Kidney (tissue), 13 donors: ENCODE measurements at regions not wholly inside any gene's neighbourhood (a gene's known extent, or its start where the extent isn't known, plus 50 kb on each side); places are given as distances from the start of the nearest gene placed in this dataset.

Experiments used
- DNase-seq, 5 donors: peaks; one replicate each; pipeline ENCODE4 v3.0.0-alpha.2; 2013 to 2020
- FAIRE-seq: peaks from 2 replicates; lab custom pipeline; 2012; peaks lifted over from hg19 to GRCh38; lab: Jason Lieb, UNC
- H3K27ac ChIP-seq, 2 donors: one replicate each; pipeline ENCODE4 v1.7.0; 2013; ENCODE audit warnings: low read depth in 2 of 2, low read length in 2 of 2, inconsistent platforms in 1 of 2
- H3K27me3 ChIP-seq: one replicate; pipeline ENCODE4 v1.7.1; 2013; ENCODE audit warnings: low read length, inconsistent platforms; ENCODE audit not compliant: control insufficient read depth, insufficient read depth
- H3K36me3 ChIP-seq, 3 donors: one replicate each; pipeline versions ENCODE4 v1.7.0 to v1.7.1; 2013; ENCODE audit warnings: low read length in 3 of 3, control low read depth in 1 of 3, inconsistent platforms in 1 of 3; ENCODE audit not compliant: insufficient read depth in 3 of 3, control insufficient read depth in 2 of 3
- H3K4me1 ChIP-seq, 3 donors: one replicate each; pipeline versions ENCODE4 v1.7.0 to v1.7.1; 2013; ENCODE audit warnings: low read length in 3 of 3, inconsistent platforms in 1 of 3, low read depth in 1 of 3; ENCODE audit not compliant: control insufficient read depth in 2 of 3, insufficient read depth in 2 of 3
- H3K4me3 ChIP-seq, 3 donors: one replicate each; pipeline versions ENCODE4 v1.7.0 to v1.8.1; 2013; ENCODE audit warnings: low read length in 3 of 3, control low read depth in 1 of 3, inconsistent platforms in 1 of 3
- H3K9ac ChIP-seq, 3 donors: one replicate each; pipeline versions ENCODE4 v1.7.0 to v1.7.1; 2013; ENCODE audit warnings: low read length in 3 of 3, control low read depth in 1 of 3, inconsistent platforms in 1 of 3
- H3K9me3 ChIP-seq, 3 donors: one replicate each; pipeline versions ENCODE4 v1.7.0 to v1.7.1; 2013; ENCODE audit warnings: low read length in 3 of 3, control low read depth in 1 of 3, inconsistent platforms in 1 of 3; ENCODE audit not compliant: control insufficient read depth in 2 of 3, insufficient read depth in 1 of 3
- CTCF ChIP-seq: IDR thresholded peaks from 3 replicates; pipeline ENCODE4 v1.5.1; 2012; ENCODE audit warnings: mild to moderate bottlenecking, moderate library complexity, borderline replicate concordance; ENCODE audit not compliant: insufficient read depth; ENCODE audit errors: extremely low read depth
- intact Hi-C: fragments of 100-400 bp; cut with DNase I; formaldehyde crosslinking; loops from one replicate; pipeline ENCODE4 v1.11.1; 2022
- donor health status: control.
- donor health status: control.
- donor health status: control.
- donor health status: control.
- donor health status: control.
- donor health status: DM: yes; HTN: yes; CAD: no.
- donor health status: Normal renal cell carcinoma (clear cell type).

- H3K4me3 ChIP-seq: no peak overlapping the region
- no peaks in the 10 kb centered on the region for H3K9me3 ChIP-seq
- H3K4me1 ChIP-seq: no peaks in the 10 kb centered on the region
- H3K27ac ChIP-seq: no peak overlapping the region
- H3K27me3 ChIP-seq: no peaks in the 10 kb centered on the region
- no peak for TF ChIP-seq CTCF
- intact Hi-C loops: no loop called here
- FAIRE-seq: no peak
- H3K9ac ChIP-seq: no peak overlapping the region
- no peak for DNase-seq
- no peaks in the 10 kb centered on the region for H3K36me3 ChIP-seq
Measured at GRCh38 chr4:52368895-52369294, 290.2 kb downstream of the USP46 start.

GRCh38 chr4:52369649-52370048 lies 289.5 kb downstream of the USP46 start:
- FAIRE-seq: no peak
- Histone ChIP-seq H3K4me3 (no peak overlapping the region), H3K36me3 (no peaks in the 10 kb centered on the region), H3K27ac (no peak overlapping the region), H3K4me1 (no peaks in the 10 kb centered on the region), H3K9ac (no peak overlapping the region), H3K27me3 (no peaks in the 10 kb centered on the region), H3K9me3 (no peaks in the 10 kb centered on the region)
- no peak for TF ChIP-seq CTCF
- intact Hi-C loops: no loop called here
- DNase-seq: no peak

- Histone ChIP-seq H3K4me1 (no peaks in the 10 kb centered on the region), H3K9me3 (no peaks in the 10 kb centered on the region), H3K27me3 (no peaks in the 10 kb centered on the region), H3K4me3 (no peak overlapping the region), H3K9ac (no peak overlapping the region), H3K27ac (no peak overlapping the region), H3K36me3 (no peaks in the 10 kb centered on the region)
- no peak for DNase-seq
- FAIRE-seq: no peak
- intact Hi-C loops: no loop called here
- no peak for TF ChIP-seq CTCF
Measured at GRCh38 chr4:52370576-52370975, 288.5 kb downstream of the USP46 start.

GRCh38 chr4:52371841-52372240 lies 287.3 kb downstream of the USP46 start:
- Histone ChIP-seq H3K27me3 (no peaks in the 10 kb centered on the region), H3K27ac (no peak overlapping the region), H3K4me1 (no peaks in the 10 kb centered on the region), H3K36me3 (no peaks in the 10 kb centered on the region), H3K9ac (no peak overlapping the region), H3K4me3 (no peak overlapping the region), H3K9me3 (no peaks in the 10 kb centered on the region)
- FAIRE-seq (no peak), DNase-seq (peak in 1 of 5 donors; percentile 73)
- intact Hi-C loops: no loop called here
- no peak for TF ChIP-seq CTCF
